ENCODE measurements at regions not wholly inside any gene's neighbourhood (a gene's known extent, or its start where the extent isn't known, plus 50 kb on each side); places are given as distances from the start of the nearest gene placed in this dataset.

GRCh38 chr2:67229706-67230105 is 167.4 kb upstream of the ETAA1 start:
- no peak for DNase-seq (ENCODE audit: low read depth)
- no peak for TF ChIP-seq CTCF (conservative IDR thresholded peaks at IDR 0.05; ENCODE audit: low read depth, low read length)
- H3K4me3 ChIP-seq (ENCODE audit: low read depth, low read length), result no peak overlapping the region

DNA sequence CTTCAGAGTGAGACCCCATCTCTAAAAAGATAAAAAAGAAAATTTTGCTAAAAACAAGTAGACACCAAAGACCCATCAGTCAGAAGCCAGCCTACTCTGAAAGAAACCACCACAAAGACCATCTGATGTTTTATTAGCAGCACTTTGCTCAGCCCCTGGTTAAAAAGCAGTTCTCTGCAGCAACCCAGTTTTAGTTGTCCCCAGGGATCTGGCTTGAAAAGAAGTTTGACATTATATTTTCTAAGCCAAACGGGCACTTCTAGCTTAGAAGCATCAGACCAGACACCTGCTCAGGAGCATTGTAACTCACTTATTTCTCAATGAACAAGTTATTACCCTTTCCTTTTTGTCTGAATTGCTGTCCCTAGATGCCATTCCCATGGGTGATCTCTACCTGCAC is 164.2 kb upstream of the ETAA1 start:
- no peak overlapping the region for H3K4me3 ChIP-seq (ENCODE audit: low read depth, low read length)
- TF ChIP-seq CTCF (conservative IDR thresholded peaks at IDR 0.05; ENCODE audit: low read depth, low read length), result no peak
- no peak for DNase-seq (ENCODE audit: low read depth)

DNA sequence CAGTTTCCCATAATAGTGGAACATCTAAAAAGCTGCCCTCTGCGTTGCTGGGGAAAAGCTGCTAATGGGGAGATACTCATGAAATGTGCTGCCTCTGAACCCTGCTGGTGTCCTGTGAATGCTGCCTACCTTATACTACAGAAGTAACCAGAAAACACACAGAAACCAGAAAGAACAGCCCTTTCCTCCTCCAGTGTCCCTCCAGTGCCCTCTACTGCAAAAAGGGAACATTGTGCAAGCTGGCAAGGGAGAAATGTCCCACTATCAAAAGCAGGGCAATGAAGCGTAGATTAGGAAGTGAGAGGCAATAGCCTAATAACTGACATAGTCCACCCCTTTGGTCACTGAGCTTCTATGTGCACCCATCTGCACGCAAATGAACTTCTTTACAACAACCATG is 162.7 kb upstream of the ETAA1 start:
- no peak overlapping the region for H3K4me3 ChIP-seq (ENCODE audit: low read depth, low read length)
- TF ChIP-seq CTCF (conservative IDR thresholded peaks at IDR 0.05; ENCODE audit: low read depth, low read length), result peak; percentile 58
- DNase-seq (ENCODE audit: low read depth), result no peak

DNA sequence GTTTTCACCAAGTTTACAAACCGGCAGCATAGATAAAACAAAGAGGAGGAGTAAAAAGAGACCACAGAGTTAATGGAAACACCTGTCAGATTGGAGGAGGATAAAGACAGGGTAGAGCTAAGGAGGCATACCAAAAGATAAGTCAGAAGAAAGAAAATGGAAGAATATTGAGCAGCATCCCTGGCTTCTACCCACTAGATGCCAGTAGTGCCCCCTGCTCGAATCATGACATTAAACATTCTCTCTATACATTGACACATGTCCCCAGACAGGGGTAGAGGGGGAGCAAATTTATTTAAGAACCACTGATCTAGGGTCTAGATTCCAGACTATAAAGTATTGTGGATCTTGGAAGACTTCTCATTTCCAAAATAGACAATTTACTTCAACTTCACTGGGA is 159.8 kb upstream of the ETAA1 start:
- TF ChIP-seq CTCF (conservative IDR thresholded peaks at IDR 0.05; ENCODE audit: low read depth, low read length), result peak; percentile 15
- no peak for DNase-seq (ENCODE audit: low read depth)
- no peak overlapping the region for H3K4me3 ChIP-seq (ENCODE audit: low read depth, low read length)

GRCh38 chr2:67240507-67240906 is 156.6 kb upstream of the ETAA1 start:
- DNase-seq (ENCODE audit: low read depth), result no peak
- H3K4me3 ChIP-seq (ENCODE audit: low read depth, low read length), result no peak overlapping the region
- TF ChIP-seq CTCF (conservative IDR thresholded peaks at IDR 0.05; ENCODE audit: low read depth, low read length), result no peak

GRCh38 chr2:67241453-67241852 is 155.7 kb upstream of the ETAA1 start:
- no peak for TF ChIP-seq CTCF (conservative IDR thresholded peaks at IDR 0.05; ENCODE audit: low read depth, low read length)
- DNase-seq (ENCODE audit: low read depth), result no peak
- H3K4me3 ChIP-seq (ENCODE audit: low read depth, low read length), result no peak overlapping the region

- no peak for DNase-seq (ENCODE audit: low read depth)
- no peak for TF ChIP-seq CTCF (conservative IDR thresholded peaks at IDR 0.05; ENCODE audit: low read depth, low read length)
- H3K4me3 ChIP-seq (ENCODE audit: low read depth, low read length), result no peak overlapping the region
Measured at GRCh38 chr2:67242456-67242855, 154.7 kb upstream of the ETAA1 start.
